GM23248 (cell line): ENCODE measurements at regions not wholly inside any gene's neighbourhood (a gene's known extent, or its start where the extent isn't known, plus 50 kb on each side); places are given as distances from the start of the nearest gene placed in this dataset.

ENCODE experiments used
- DNase-seq: peaks from one replicate; pipeline ENCODE4 v3.0.0-alpha.2; 2015
- H2AFZ ChIP-seq: fragments of 200-600 bp; sonication (generic); 2 replicates; pipeline ENCODE4 v1.6.1; 2016; ENCODE audit warnings: antibody characterized with exemption
- H3F3A ChIP-seq: fragments of 200-600 bp; sonication (generic); 2 replicates; pipeline ENCODE4 v1.6.1; 2016; ENCODE audit warnings: mild to moderate bottlenecking, antibody characterized with exemption, mixed run types; ENCODE audit not compliant: insufficient read depth
- H3K27ac ChIP-seq: fragments of 200-600 bp; sonication (generic); 2 replicates; pipeline ENCODE4 v1.5.1; 2016; ENCODE audit warnings: mild to moderate bottlenecking
- H3K27me3 ChIP-seq: fragments of 200-600 bp; sonication (generic); replicated peaks from 2 replicates; pipeline ENCODE4 v1.6.1; 2016; ENCODE audit warnings: mild to moderate bottlenecking; ENCODE audit not compliant: insufficient read depth
- H3K36me3 ChIP-seq: fragments of 200-600 bp; sonication (generic); 2 replicates; pipeline ENCODE4 v1.6.1; 2016; ENCODE audit warnings: low read depth, mild to moderate bottlenecking
- H3K4me1 ChIP-seq: fragments of 200-600 bp; sonication (generic); 2 replicates; pipeline ENCODE4 v1.6.1; 2016; ENCODE audit warnings: mild to moderate bottlenecking; ENCODE audit not compliant: insufficient read depth
- H3K4me2 ChIP-seq: fragments of 200-600 bp; sonication (generic); one replicate; pipeline ENCODE4 v1.6.1; 2016; ENCODE audit warnings: mild to moderate bottlenecking; ENCODE audit not compliant: unreplicated experiment
- H3K4me3 ChIP-seq: fragments of 200-600 bp; sonication (generic); 2 replicates; pipeline ENCODE4 v1.5.1; 2016; ENCODE audit warnings: mild to moderate bottlenecking
- H3K79me2 ChIP-seq: fragments of 200-600 bp; sonication (generic); 2 replicates; pipeline ENCODE4 v1.6.1; 2016; ENCODE audit warnings: mild to moderate bottlenecking; ENCODE audit not compliant: insufficient read depth
- H3K9ac ChIP-seq: fragments of 200-600 bp; sonication (generic); 2 replicates; pipeline ENCODE4 v1.6.1; 2016; ENCODE audit warnings: mild to moderate bottlenecking
- H3K9me2 ChIP-seq: fragments of 200-600 bp; sonication (generic); 2 replicates; pipeline ENCODE4 v1.6.1; 2016; ENCODE audit warnings: mixed run types, mild to moderate bottlenecking, moderate library complexity; ENCODE audit not compliant: insufficient read depth
- H3K9me3 ChIP-seq: fragments of 200-600 bp; sonication (generic); one replicate; pipeline ENCODE4 v1.6.1; 2017; ENCODE audit warnings: low read depth
- H4K20me1 ChIP-seq: fragments of 200-600 bp; sonication (generic); 2 replicates; pipeline ENCODE4 v1.6.0; 2016; ENCODE audit not compliant: insufficient read depth
- EZH2 ChIP-seq: fragments of 200-600 bp; sonication (generic); IDR thresholded peaks from 2 replicates; pipeline ENCODE4 v1.6.1; 2018; ENCODE audit warnings: antibody characterized with exemption, mild to moderate bottlenecking; ENCODE audit not compliant: insufficient read depth, poor library complexity, severe bottlenecking
- EZH2phosphoT487 ChIP-seq: fragments of 200-600 bp; sonication (generic); IDR thresholded peaks from 2 replicates; pipeline ENCODE4 v1.6.1; 2018; ENCODE audit warnings: antibody characterized with exemption, moderate library complexity, mild to moderate bottlenecking, low read depth; ENCODE audit not compliant: insufficient read depth
- WGBS, 2 experiments: methylation state at CpG; one replicate each; pipeline ENCODE4 v1.1.6; 2015 to 2017; ENCODE audit warnings: low lambda C conversion rate in 2 of 2, low coverage in 1 of 2; ENCODE audit errors: missing lambda C conversion rate in 2 of 2; 5-methylcytosine and 5-hydroxymethylcytosine counted together
- in situ Hi-C: fragments of 300-500 bp; cut with MboI; formaldehyde crosslinking; loops from 2 replicates; pipeline ENCODE4 v1.15.0; 2020

- Histone ChIP-seq H3K4me2 (no peak overlapping the region), H4K20me1 (no peaks in the 10 kb centered on the region), H3K79me2 (no peaks in the 10 kb centered on the region), H3K9me2 (no peaks in the 10 kb centered on the region), H3K9ac (no peak overlapping the region), H2AFZ (no peak overlapping the region), H3K27ac (no peak overlapping the region), H3K4me3 (no peak overlapping the region), H3K36me3 (no peaks in the 10 kb centered on the region), H3K9me3 (no peaks in the 10 kb centered on the region), H3K27me3 (0 out of 2 replicates have a peak, but pooled peaks cover 6% of the 10 kb centered on the region), H3K4me1 (no peaks in the 10 kb centered on the region), H3F3A (no peaks in the 10 kb centered on the region)
- no peak for DNase-seq
- in situ Hi-C loops = no loop called here
- WGBS, 2 experiments = 3 to 9% methylated on average over 2 of the region's 2 CpGs
- no peak for TF ChIP-seq EZH2phosphoT487
- no peak for TF ChIP-seq EZH2
Observed at GRCh38 chr2:65724336-65724735, 291.9 kb upstream of the SPRED2 start.

DNA sequence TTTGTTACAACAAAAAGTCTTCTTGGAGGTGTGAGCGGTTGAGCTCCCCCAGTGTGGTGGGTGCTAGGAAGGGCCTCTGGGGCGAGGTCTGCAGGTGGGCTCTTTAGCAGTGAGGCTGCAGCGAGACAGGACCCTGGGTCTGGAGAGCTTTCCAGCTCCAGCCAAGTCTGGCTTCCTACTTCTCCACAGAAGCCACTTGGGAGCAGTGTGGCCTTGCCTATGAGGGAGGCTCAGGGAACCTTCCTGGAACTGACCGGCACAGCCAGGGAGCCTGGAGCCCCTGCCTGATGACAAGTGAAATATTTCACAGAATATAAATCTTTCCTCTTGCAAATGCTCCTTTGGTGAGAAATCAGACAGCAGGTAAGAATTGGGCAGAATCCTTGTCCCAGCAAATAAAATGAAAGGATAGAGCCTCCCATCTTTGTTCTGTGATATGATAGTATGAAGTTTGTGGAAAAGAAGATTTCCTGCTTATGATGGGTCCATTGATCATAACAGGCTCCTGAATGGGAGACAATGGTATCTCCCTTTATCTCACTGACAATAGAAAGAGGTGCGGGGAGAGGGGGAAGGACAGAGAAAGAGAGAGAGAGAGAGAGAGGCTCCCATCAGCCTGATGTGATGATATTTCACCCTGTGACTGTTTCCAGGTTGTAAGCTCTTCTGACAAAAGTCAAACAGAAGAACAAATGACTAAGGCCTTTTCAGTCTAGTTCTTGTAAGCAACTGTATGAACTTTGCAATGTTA is 289.8 kb upstream of the SPRED2 start:
- no peak for TF ChIP-seq EZH2
- TF ChIP-seq EZH2phosphoT487 = no peak
- H3K9me3 ChIP-seq = no peaks in the 10 kb centered on the region
- no peaks in the 10 kb centered on the region for H4K20me1 ChIP-seq
- H2AFZ ChIP-seq = no peak overlapping the region
- no peak overlapping the region for H3K27ac ChIP-seq
- H3K36me3 ChIP-seq = no peaks in the 10 kb centered on the region
- no peaks in the 10 kb centered on the region for H3K79me2 ChIP-seq
- no peak overlapping the region for H3K4me2 ChIP-seq
- H3K9me2 ChIP-seq = no peaks in the 10 kb centered on the region
- peaks cover 11% of the 10 kb centered on the region for H3K27me3 ChIP-seq
- DNase-seq = peak; percentile 5
- in situ Hi-C loops = no loop called here
- WGBS, 2 experiments = 22% methylated on average over 5 of the region's 5 CpGs
- no peak overlapping the region for H3K4me3 ChIP-seq
- H3F3A ChIP-seq = no peaks in the 10 kb centered on the region
- no peak overlapping the region for H3K9ac ChIP-seq
- H3K4me1 ChIP-seq = no peaks in the 10 kb centered on the region

- no peak overlapping the region for H3K9ac ChIP-seq
- no peak overlapping the region for H3K27ac ChIP-seq
- H3K36me3 ChIP-seq = no peaks in the 10 kb centered on the region
- no peak for DNase-seq
- no peak for TF ChIP-seq EZH2phosphoT487
- H4K20me1 ChIP-seq = no peaks in the 10 kb centered on the region
- no peak overlapping the region for H3K4me3 ChIP-seq
- in situ Hi-C loops = no loop called here
- H3K9me3 ChIP-seq = no peaks in the 10 kb centered on the region
- no peak overlapping the region for H3K4me2 ChIP-seq
- no peaks in the 10 kb centered on the region for H3K4me1 ChIP-seq
- no peaks in the 10 kb centered on the region for H3K9me2 ChIP-seq
- 26 to 27% methylated on average over 1 of the region's 1 CpG for WGBS, 2 experiments
- no peaks in the 10 kb centered on the region for H3F3A ChIP-seq
- H3K27me3 ChIP-seq = peaks cover 27% of the 10 kb centered on the region
- no peaks in the 10 kb centered on the region for H3K79me2 ChIP-seq
- no peak overlapping the region for H2AFZ ChIP-seq
Observed at GRCh38 chr2:65716698-65717097, 284.3 kb upstream of the SPRED2 start.

GRCh38 chr2:65715323-65715722 is 282.9 kb upstream of the SPRED2 start:
- no peak overlapping the region for H3K9ac ChIP-seq
- H3K36me3 ChIP-seq = no peaks in the 10 kb centered on the region
- no peak overlapping the region for H3K4me2 ChIP-seq
- no peak overlapping the region for H3K4me3 ChIP-seq
- TF ChIP-seq EZH2phosphoT487 (no peak), EZH2 (no peak)
- 38 to 40% methylated on average over 2 of the region's 2 CpGs for WGBS, 2 experiments
- H3K27me3 ChIP-seq = peaks cover 26% of the 10 kb centered on the region
- H3K9me2 ChIP-seq = no peaks in the 10 kb centered on the region
- DNase-seq = no peak
- H3K27ac ChIP-seq = no peak overlapping the region
- no peaks in the 10 kb centered on the region for H3K79me2 ChIP-seq
- H2AFZ ChIP-seq = no peak overlapping the region
- H3K9me3 ChIP-seq = no peaks in the 10 kb centered on the region
- H3F3A ChIP-seq = no peaks in the 10 kb centered on the region
- in situ Hi-C loops = no loop called here
- no peaks in the 10 kb centered on the region for H4K20me1 ChIP-seq
- H3K4me1 ChIP-seq = no peaks in the 10 kb centered on the region
